Heart right ventricle (tissue), 16 donors: ENCODE measurements at regions not wholly inside any gene's neighbourhood (a gene's known extent, or its start where the extent isn't known, plus 50 kb on each side); places are given as distances from the start of the nearest gene placed in this dataset.

Experiments
- ATAC-seq, 8 donors: fragments of 200-7000 bp; cut with Tn5 transposase; one replicate each; pipeline ENCODE4 v1.9.1; 2020; ENCODE audit warnings: mild to moderate bottlenecking in 8 of 8, moderate library complexity in 8 of 8, moderate number of reproducible peaks in 1 of 8
- DNase-seq, 2 donors: peaks; one replicate each; pipeline ENCODE4 v3.0.0-alpha.2; 2020
- H3K27ac ChIP-seq, 10 donors: fragments of 200-600 bp; sonication (generic) in 2 of 10; one replicate each; pipeline versions ENCODE4 v1.5.0 to v1.8.0; 2020 to 2022; ENCODE audit warnings: mild to moderate bottlenecking in 3 of 10
- H3K27me3 ChIP-seq, 7 donors: fragments of 200-600 bp; one replicate each; pipeline ENCODE4 v1.8.0; 2021 to 2022; ENCODE audit warnings: mild to moderate bottlenecking in 2 of 7
- H3K36me3 ChIP-seq, 9 donors: fragments of 200-600 bp; sonication (generic) in 1 of 9; one replicate each; pipeline versions ENCODE4 v1.5.0 to v1.8.0; 2020 to 2022; ENCODE audit warnings: mild to moderate bottlenecking in 2 of 9
- H3K4me1 ChIP-seq, 9 donors: fragments of 200-600 bp; sonication (generic) in 1 of 9; one replicate each; pipeline versions ENCODE4 v1.5.0 to v1.8.0; 2020 to 2022; ENCODE audit warnings: mild to moderate bottlenecking in 4 of 9
- H3K4me3 ChIP-seq, 10 donors: fragments of 200-600 bp; sonication (generic) in 2 of 10; one replicate each; pipeline versions ENCODE4 v1.5.0 to v1.8.0; 2020 to 2022; ENCODE audit warnings: mild to moderate bottlenecking in 7 of 10, moderate library complexity in 2 of 10
- H3K9me3 ChIP-seq, 11 donors: fragments of 200-600 bp in 10 of 11; sonication (generic) in 2 of 11; one replicate each; pipeline versions ENCODE4 v1.5.0 to v1.8.0; 2013 to 2022; ENCODE audit warnings: mild to moderate bottlenecking in 2 of 11, control low read depth in 1 of 11, moderate library complexity in 1 of 11
- WGBS, 2 donors: extraction: QIAGEN DNeasy Blood & Tissue Kit; methylation state at CpG; one replicate each; pipeline ENCODE4 v1.1.7; 2013; ENCODE audit warnings: inconsistent platforms in 1 of 2; 5-methylcytosine and 5-hydroxymethylcytosine counted together
- intact Hi-C, 10 donors: fragments of 100-400 bp; cut with DNase I; formaldehyde crosslinking; loops; one replicate each; pipeline versions ENCODE4 v1.11.1 to v1.14.2; 2022
- TF ChIP-seq, protein P1 (sequence below), 9 donors: fragments of 200-600 bp; sonication (generic) in 2 of 9; IDR thresholded peaks; one replicate each; pipeline versions ENCODE4 v1.5.0 to v1.8.0; 2021 to 2022; ENCODE audit warnings: antibody characterized with exemption in 9 of 9, mild to moderate bottlenecking in 5 of 9, moderate library complexity in 1 of 9
- donor health status: Arrhythmogenic right ventricular cardiomyopathy.
- donor health status: ischemic (EF 13 %, LVEDD 7.1; RV severe dilation, severe dysfunction).
- donor health status: healthy with polysubstance abuse.
- donor health status: DM: no; HTN: yes; CAD: no.
- donor health status: DM: no; HTN: no; CAD: no.
- donor health status: ischemic (EF 25% LVEDD 6.9; RV normal size, moderate dysfunction).
- donor health status: ischemic (EF 25% LVEDD 5.7; RV mildly dilated, moderate dysfunction).
- donor health status: healthy.
- donor health status: DM: yes; HTN: yes; CAD: no.
- donor health status: Ischemic cardiomyopathy.
- donor health status: ischemic (EF 35%, LVEDD 5.7; RV mildly dilated, moderate dysfunction).
- donor health status: nonischemic (EF 11% LVEDD 7.7; RV severe dilation, severe dysfunction).
- donor health status: DM: yes; HTN: yes; CAD: no.
- donor health status: PGD.
- donor health status: ischemic (EF 29% LVEDD 5.4; RV normal size, mild dysfunction).
- donor health status: nonischemic (EF 23%, LVEDD 6.1; RV moderate dilation, normal function).

DNA sequence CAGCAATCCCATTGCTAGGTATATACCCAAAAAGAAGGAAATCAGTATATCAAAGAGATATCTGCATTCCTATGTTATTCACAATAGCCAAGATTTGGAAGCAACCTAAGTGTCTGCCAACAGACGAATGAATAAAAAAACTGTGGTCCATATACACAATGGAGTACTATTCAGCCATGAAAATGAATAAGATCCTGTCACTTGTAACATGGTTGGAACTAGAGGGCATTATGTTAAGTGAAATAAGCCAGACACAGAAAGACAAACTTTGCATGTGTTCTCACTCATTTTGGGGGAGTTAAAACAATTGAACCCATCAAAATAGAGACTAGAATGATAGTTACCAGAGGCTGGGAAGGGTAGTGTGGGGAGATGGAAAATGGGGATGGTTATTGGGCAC lies 323.5 kb upstream of the NFE2L3 start:
- peaks cover 0 to 17% (median 4%) of the 10 kb centered on the region in 9 donors for H3K4me1 ChIP-seq
- ATAC-seq, result no peak
- 87 to 92% methylated on average over 1 of the region's 1 CpG for WGBS, 2 donors
- intact Hi-C loops, result no loop called here
- H3K36me3 ChIP-seq, result no peaks in the 10 kb centered on the region
- peaks cover 0 to 3% (median 0%) of the 10 kb centered on the region in 11 donors for H3K9me3 ChIP-seq
- no peak for DNase-seq
- TF ChIP-seq, protein P1, sequence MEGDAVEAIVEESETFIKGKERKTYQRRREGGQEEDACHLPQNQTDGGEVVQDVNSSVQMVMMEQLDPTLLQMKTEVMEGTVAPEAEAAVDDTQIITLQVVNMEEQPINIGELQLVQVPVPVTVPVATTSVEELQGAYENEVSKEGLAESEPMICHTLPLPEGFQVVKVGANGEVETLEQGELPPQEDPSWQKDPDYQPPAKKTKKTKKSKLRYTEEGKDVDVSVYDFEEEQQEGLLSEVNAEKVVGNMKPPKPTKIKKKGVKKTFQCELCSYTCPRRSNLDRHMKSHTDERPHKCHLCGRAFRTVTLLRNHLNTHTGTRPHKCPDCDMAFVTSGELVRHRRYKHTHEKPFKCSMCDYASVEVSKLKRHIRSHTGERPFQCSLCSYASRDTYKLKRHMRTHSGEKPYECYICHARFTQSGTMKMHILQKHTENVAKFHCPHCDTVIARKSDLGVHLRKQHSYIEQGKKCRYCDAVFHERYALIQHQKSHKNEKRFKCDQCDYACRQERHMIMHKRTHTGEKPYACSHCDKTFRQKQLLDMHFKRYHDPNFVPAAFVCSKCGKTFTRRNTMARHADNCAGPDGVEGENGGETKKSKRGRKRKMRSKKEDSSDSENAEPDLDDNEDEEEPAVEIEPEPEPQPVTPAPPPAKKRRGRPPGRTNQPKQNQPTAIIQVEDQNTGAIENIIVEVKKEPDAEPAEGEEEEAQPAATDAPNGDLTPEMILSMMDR (IDR thresholded peaks at IDR 0.05), result no peak
- H3K4me3 ChIP-seq, result no peak overlapping the region
- peaks cover 0 to 8% (median 0%) of the 10 kb centered on the region in 7 donors for H3K27me3 ChIP-seq
- H3K27ac ChIP-seq, result no peak overlapping the region

DNA sequence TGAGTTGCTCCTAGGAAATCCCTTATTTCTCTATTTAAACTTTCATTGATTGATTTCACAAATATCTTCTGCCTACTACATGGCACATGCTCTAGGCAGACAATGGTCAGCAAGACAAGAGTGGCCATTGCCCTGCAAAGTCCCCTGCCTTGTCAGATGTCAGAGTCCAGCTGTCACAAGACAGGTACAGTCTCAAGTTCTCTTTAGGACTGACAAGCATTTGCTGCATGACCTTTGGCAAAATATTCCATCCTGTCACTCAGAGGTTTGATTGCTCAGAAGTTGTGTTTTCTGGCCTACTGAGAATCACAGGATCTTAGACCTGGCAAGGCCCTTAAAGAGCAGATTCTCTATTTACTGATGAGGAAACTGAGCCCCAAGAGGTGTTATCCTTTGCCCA lies 322.3 kb upstream of the NFE2L3 start:
- H3K4me1 ChIP-seq, result peaks cover 0 to 17% (median 4%) of the 10 kb centered on the region in 9 donors
- H3K27me3 ChIP-seq, result peaks cover 0 to 8% (median 0%) of the 10 kb centered on the region in 7 donors
- no peak overlapping the region for H3K27ac ChIP-seq
- no peak for ATAC-seq
- H3K4me3 ChIP-seq, result no peak overlapping the region
- intact Hi-C loops, result no loop called here
- TF ChIP-seq, protein P1 (IDR thresholded peaks at IDR 0.05), result no peak
- H3K36me3 ChIP-seq, result no peaks in the 10 kb centered on the region
- DNase-seq, result no peak
- H3K9me3 ChIP-seq, result peaks cover 0 to 3% (median 0%) of the 10 kb centered on the region in 11 donors

DNA sequence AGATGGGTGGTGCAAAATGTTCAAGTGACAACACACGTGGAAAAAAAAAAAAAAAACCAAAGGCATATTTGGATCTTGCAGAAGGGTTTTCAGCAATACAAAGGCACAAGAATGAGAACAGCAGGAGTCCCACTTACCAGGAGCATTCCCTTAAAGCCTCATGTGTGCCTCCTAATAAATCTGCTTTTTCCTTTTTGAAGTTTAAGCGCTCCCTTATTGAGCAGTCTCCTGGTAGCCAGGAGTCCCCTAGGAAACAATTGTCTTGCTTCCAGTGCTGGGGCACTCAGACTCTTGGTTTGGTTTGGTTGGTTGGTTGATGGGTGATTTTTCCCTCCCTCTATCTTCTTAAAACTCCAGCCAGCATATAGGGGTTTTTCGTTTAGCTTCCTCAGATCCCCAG lies 321.8 kb upstream of the NFE2L3 start:
- Histone ChIP-seq H3K27me3 (peaks cover 0 to 2% (median 0%) of the 10 kb centered on the region in 7 donors), H3K4me3 (no peak overlapping the region), H3K36me3 (no peaks in the 10 kb centered on the region), H3K27ac (no peak overlapping the region), H3K9me3 (peaks cover 0 to 3% (median 0%) of the 10 kb centered on the region in 11 donors), H3K4me1 (peaks cover 0 to 17% (median 4%) of the 10 kb centered on the region in 9 donors)
- ATAC-seq, result no peak
- DNase-seq, result no peak
- intact Hi-C loops, result no loop called here
- 73 to 82% methylated on average over 3 of the region's 3 CpGs for WGBS, 2 donors
- TF ChIP-seq, protein P1 (IDR thresholded peaks at IDR 0.05), result no peak

DNA sequence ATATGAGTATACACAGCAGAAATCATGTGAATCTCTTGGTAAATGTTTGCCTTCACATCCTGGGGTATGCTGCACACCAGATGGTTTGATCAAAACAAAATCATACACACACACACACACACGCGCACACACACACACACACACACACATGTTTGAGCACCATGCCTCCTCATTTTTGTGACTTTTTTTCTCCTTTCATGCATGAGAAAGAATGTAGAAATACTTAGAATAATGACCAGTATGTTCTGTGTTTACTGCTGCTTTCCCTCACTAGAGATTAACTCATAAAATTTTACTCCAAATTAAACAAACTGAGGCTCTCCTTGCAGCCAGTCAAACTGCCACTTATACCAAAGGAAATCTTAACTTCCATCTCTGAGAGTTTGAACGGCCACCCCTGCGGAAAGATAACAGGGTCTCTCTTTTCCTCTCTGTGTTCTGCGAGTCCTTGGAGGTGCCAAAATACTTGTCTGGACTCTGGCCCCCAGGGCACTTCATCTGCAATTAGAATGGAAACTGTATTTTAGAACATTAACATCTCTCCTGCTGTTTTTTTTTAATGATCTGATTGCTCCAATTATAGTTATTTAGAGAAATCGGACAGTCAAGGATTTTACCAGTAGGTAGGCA lies 320.8 kb upstream of the NFE2L3 start:
- peaks cover 0 to 17% (median 4%) of the 10 kb centered on the region in 9 donors for H3K4me1 ChIP-seq
- intact Hi-C loops, result no loop called here
- peak overlapping the region in 4 of 10 donors; percentile 45 to 66 (median 57) for H3K27ac ChIP-seq
- WGBS, 2 donors, result 62 to 64% methylated on average over 6 of the region's 6 CpGs
- no peaks in the 10 kb centered on the region for H3K27me3 ChIP-seq
- TF ChIP-seq, protein P1 (IDR thresholded peaks at IDR 0.05), result no peak
- no peak overlapping the region for H3K4me3 ChIP-seq
- no peaks in the 10 kb centered on the region for H3K36me3 ChIP-seq
- H3K9me3 ChIP-seq, result peaks cover 0 to 3% (median 0%) of the 10 kb centered on the region in 11 donors
- DNase-seq (no peak), ATAC-seq (no peak)
